ENCODE measurements at regions not wholly inside any gene's neighbourhood (a gene's known extent, or its start where the extent isn't known, plus 50 kb on each side); places are given as distances from the start of the nearest gene placed in this dataset.

GRCh38 chr5:110058175-110058574 is 368.4 kb downstream of the MAN2A1 start:
- no peak for TF ChIP-seq CTCF (IDR thresholded peaks at IDR 0.05; ENCODE audit: low read depth, low read length)
- DNase-seq (ENCODE audit: low read depth in 2 of 2) = no peak
- H3K4me3 ChIP-seq (replicated peaks in 1 of 2; ENCODE audit: low read depth in 2 of 2, low read length in 2 of 2) = no peak overlapping the region

GRCh38 chr5:110062246-110062645 is 372.5 kb downstream of the MAN2A1 start:
- no peak overlapping the region for H3K4me3 ChIP-seq (replicated peaks in 1 of 2; ENCODE audit: low read depth in 2 of 2, low read length in 2 of 2)
- no peak for TF ChIP-seq CTCF (IDR thresholded peaks at IDR 0.05; ENCODE audit: low read depth, low read length)
- DNase-seq (ENCODE audit: low read depth in 2 of 2) = no peak

- DNase-seq (ENCODE audit: low read depth in 2 of 2) = peak; percentile 8 to 17
- no peak overlapping the region for H3K4me3 ChIP-seq (replicated peaks in 1 of 2; ENCODE audit: low read depth in 2 of 2, low read length in 2 of 2)
- TF ChIP-seq CTCF (IDR thresholded peaks at IDR 0.05; ENCODE audit: low read depth, low read length) = no peak
Observed at GRCh38 chr5:110063640-110064602, 374.2 kb downstream of the MAN2A1 start.

- no peak for DNase-seq (ENCODE audit: low read depth in 2 of 2)
- H3K4me3 ChIP-seq (replicated peaks in 1 of 2; ENCODE audit: low read depth in 2 of 2, low read length in 2 of 2) = no peak overlapping the region
- TF ChIP-seq CTCF (IDR thresholded peaks at IDR 0.05; ENCODE audit: low read depth, low read length) = no peak
Observed at GRCh38 chr5:110064603-110065268, 375.0 kb downstream of the MAN2A1 start.

GRCh38 chr5:110070836-110071235 is 381.1 kb downstream of the MAN2A1 start:
- DNase-seq (ENCODE audit: low read depth in 2 of 2) = no peak
- TF ChIP-seq CTCF (IDR thresholded peaks at IDR 0.05; ENCODE audit: low read depth, low read length) = no peak

GRCh38 chr5:110072651-110073050 is 382.9 kb downstream of the MAN2A1 start:
- TF ChIP-seq CTCF (IDR thresholded peaks at IDR 0.05; ENCODE audit: low read depth, low read length) = no peak
- DNase-seq (ENCODE audit: low read depth in 2 of 2) = no peak
- H3K4me3 ChIP-seq (replicated peaks in 1 of 2; ENCODE audit: low read depth in 2 of 2, low read length in 2 of 2) = no peak overlapping the region

More at GRCh38 chr5:110070836-110071235, 381.1 kb downstream of the MAN2A1 start:
- H3K4me3 ChIP-seq (replicated peaks in 1 of 2; ENCODE audit: low read depth in 2 of 2, low read length in 2 of 2) = no peak overlapping the region
